GM18520 (cell line): ENCODE measurements at regions not wholly inside any gene's neighbourhood (a gene's known extent, or its start where the extent isn't known, plus 50 kb on each side); places are given as distances from the start of the nearest gene placed in this dataset.
"Not testable (repeated sequence)": the region's sequence is repeated elsewhere in the genome, so short reads cannot be mapped to it uniquely, and the experiment has no call there.

Experiments
- ATAC-seq: cut with Tn5 transposase; IDR thresholded peaks from one replicate; pipeline ENCODE4 v1.9.1; 2021; ENCODE audit not compliant: unreplicated experiment

- no peak for ATAC-seq
Observed at GRCh38 chr7:23931633-23932032, 221.6 kb downstream of the STK31 start.

- ATAC-seq = no peak
Observed at GRCh38 chr7:23938215-23938614, 228.2 kb downstream of the STK31 start.

GRCh38 chr7:23938937-23939552 lies 229.0 kb downstream of the STK31 start:
- no peak for ATAC-seq

GRCh38 chr7:23939747-23940146 lies 229.7 kb downstream of the STK31 start:
- not testable (repeated sequence) for ATAC-seq

GRCh38 chr7:23941551-23941950 lies 231.5 kb downstream of the STK31 start:
- ATAC-seq = no peak

- no peak for ATAC-seq
Observed at GRCh38 chr7:23942032-23942431, 232.0 kb downstream of the STK31 start.

- ATAC-seq = no peak
Observed at GRCh38 chr7:23944131-23944530, 234.1 kb downstream of the STK31 start.

- ATAC-seq = no peak
Observed at GRCh38 chr7:23945472-23945871, 235.5 kb downstream of the STK31 start.

- no peak for ATAC-seq
Observed at GRCh38 chr7:23955145-23955544, 245.1 kb downstream of the STK31 start.

- ATAC-seq = no peak
Observed at GRCh38 chr7:23955600-23956149, 245.7 kb downstream of the STK31 start.

- ATAC-seq = no peak
Observed at GRCh38 chr7:23956772-23957576, 247.0 kb downstream of the STK31 start.

- ATAC-seq = no peak
Observed at GRCh38 chr7:23959821-23960220, 249.8 kb downstream of the STK31 start.

GRCh38 chr7:23960361-23960760 lies 250.3 kb downstream of the STK31 start:
- no peak for ATAC-seq

GRCh38 chr7:23963461-23964165 lies 253.6 kb downstream of the STK31 start:
- ATAC-seq = no peak

GRCh38 chr7:23964715-23965114 lies 254.7 kb downstream of the STK31 start:
- ATAC-seq = no peak

- ATAC-seq = no peak
Observed at GRCh38 chr7:23965296-23965695, 255.3 kb downstream of the STK31 start.

- no peak for ATAC-seq
Observed at GRCh38 chr7:23966941-23967340, 256.9 kb downstream of the STK31 start.

GRCh38 chr7:23967949-23968599 lies 258.1 kb downstream of the STK31 start:
- no peak for ATAC-seq

- ATAC-seq = no peak
Observed at GRCh38 chr7:23968791-23969190, 258.8 kb downstream of the STK31 start.

- ATAC-seq = no peak
Observed at GRCh38 chr7:23969443-23969842, 259.4 kb downstream of the STK31 start.

- ATAC-seq = no peak
Observed at GRCh38 chr7:23970193-23970592, 260.2 kb downstream of the STK31 start.
